SK-N-SH (cell line): ENCODE measurements at regions not wholly inside any gene's neighbourhood (a gene's known extent, or its start where the extent isn't known, plus 50 kb on each side); places are given as distances from the start of the nearest gene placed in this dataset.

Experiments
- CTCF ChIA-PET: fragments of 300-600, 350-600 bp; formaldehyde crosslinking; extraction: SDS; loops from one replicate; lab custom pipeline; 2021; lab: Yijun Ruan, JAX
- POLR2A ChIA-PET: fragments of 350-600 bp; sonication (Branson Sonifier 250); formaldehyde crosslinking; extraction: SDS; loops from one replicate; lab custom pipeline; 2020; ENCODE audit warnings: antibody characterized with exemption, inconsistent platforms; lab: Yijun Ruan, JAX
- DNase-seq: peaks from one replicate; pipeline ENCODE4 v3.0.0; 2012
- H2AFZ ChIP-seq: fragments of 200-600 bp; sonication (generic); 2 replicates; pipeline ENCODE4 v1.8.1; 2016; ENCODE audit warnings: antibody characterized with exemption, mild to moderate bottlenecking, low read depth
- H3F3A ChIP-seq: fragments of 200-600 bp; sonication (generic); replicated peaks from 2 replicates; pipeline ENCODE3; 2016; ENCODE audit warnings: antibody characterized with exemption, mild to moderate bottlenecking; ENCODE audit not compliant: insufficient read depth
- H3K27ac ChIP-seq, 2 experiments: fragments of 200-500 bp in 1 of 2; fragments of 200-600 bp in 1 of 2; sonication (Bioruptor generic) in 1 of 2; sonication (generic), shearing (Covaris generic) in 1 of 2; 2 replicates each; pipeline versions ENCODE4 v1.5.1 to v1.6.1; 2014 to 2016; ENCODE audit warnings: low read depth in 2 of 2, inconsistent platforms in 1 of 2, low read length in 1 of 2, mild to moderate bottlenecking in 1 of 2, mixed read lengths in 1 of 2
- H3K27me3 ChIP-seq: fragments of 200-600 bp; sonication (generic), shearing (Covaris generic); 2 replicates; pipeline ENCODE4 v1.6.1; 2016; ENCODE audit warnings: mixed run types; ENCODE audit not compliant: insufficient read depth
- H3K36me3 ChIP-seq, 2 experiments: fragments of 200-500 bp in 1 of 2; fragments of 200-600 bp in 1 of 2; sonication (Bioruptor generic) in 1 of 2; sonication (generic) in 1 of 2; replicated peaks in 1 of 2; 2 replicates each; pipeline versions ENCODE3 to v1.5.1; 2014 to 2016; ENCODE audit warnings: low read length in 1 of 2, mild to moderate bottlenecking in 1 of 2; ENCODE audit not compliant: insufficient read depth in 2 of 2, control insufficient read depth in 1 of 2
- H3K4me1 ChIP-seq, 2 experiments: fragments of 200-500 bp in 1 of 2; fragments of 200-600 bp in 1 of 2; sonication (Bioruptor generic) in 1 of 2; sonication (generic), shearing (Covaris generic) in 1 of 2; 2 replicates each; pipeline versions ENCODE4 v1.5.1 to v1.6.1; 2014 to 2016; ENCODE audit warnings: low read depth in 1 of 2, low read length in 1 of 2, mixed run types in 1 of 2; ENCODE audit not compliant: insufficient read depth in 2 of 2, control insufficient read depth in 1 of 2
- H3K4me2 ChIP-seq: fragments of 200-600 bp; sonication (generic), shearing (Covaris generic); 2 replicates; pipeline ENCODE4 v1.6.1; 2017; ENCODE audit warnings: mixed run types
- H3K4me3 ChIP-seq, 2 experiments: fragments of 200-500 bp in 1 of 2; fragments of 200-600 bp in 1 of 2; sonication (Bioruptor generic) in 1 of 2; sonication (generic), shearing (Covaris generic) in 1 of 2; 2 replicates each; pipeline versions ENCODE4 v1.5.1 to v1.8.1; 2014 to 2016; ENCODE audit warnings: low read depth in 2 of 2, inconsistent platforms in 1 of 2, low read length in 1 of 2, mild to moderate bottlenecking in 1 of 2, mixed read lengths in 1 of 2, moderate library complexity in 1 of 2
- H3K79me2 ChIP-seq: fragments of 200-600 bp; sonication (generic); 2 replicates; pipeline ENCODE4 v1.8.1; 2017; ENCODE audit warnings: mild to moderate bottlenecking; ENCODE audit not compliant: insufficient read depth
- H3K9ac ChIP-seq: fragments of 200-600 bp; sonication (generic); 2 replicates; pipeline ENCODE4 v1.6.1; 2017; ENCODE audit warnings: mixed run types
- H3K9me2 ChIP-seq: fragments of 200-600 bp; sonication (generic); 2 replicates; pipeline ENCODE4 v1.6.1; 2017; ENCODE audit warnings: mixed run types
- H3K9me3 ChIP-seq: fragments of 200-600 bp; sonication (generic); 2 replicates; pipeline ENCODE4 v1.6.1; 2017; ENCODE audit warnings: mixed run types, mild to moderate bottlenecking, moderate library complexity
- H4K20me1 ChIP-seq: fragments of 200-600 bp; sonication (generic); 2 replicates; pipeline ENCODE4 v1.6.1; 2017; ENCODE audit warnings: mild to moderate bottlenecking, mixed run types; ENCODE audit not compliant: insufficient read depth
- EP300 ChIP-seq, 2 experiments: IDR thresholded peaks; 2 replicates each; pipeline versions ENCODE4 v1.4.0 to v1.6.1; 2012; ENCODE audit warnings: borderline replicate concordance in 1 of 2, low read depth in 1 of 2, low read length in 1 of 2
- EZH2phosphoT487 ChIP-seq: fragments of 200-600 bp; sonication (generic); IDR thresholded peaks from 2 replicates; pipeline ENCODE4 v1.6.1; 2017; ENCODE audit warnings: low read depth, mixed run types, mild to moderate bottlenecking, antibody characterized with exemption, moderate library complexity, borderline replicate concordance
- FOXM1 ChIP-seq: IDR thresholded peaks from 2 replicates; pipeline ENCODE4 v1.4.0; 2012; ENCODE audit warnings: low read depth, mild to moderate bottlenecking
- IRF3 ChIP-seq: fragments of 150-350 bp; IDR thresholded peaks from 2 replicates; pipeline ENCODE4 v1.6.1; 2016; ENCODE audit warnings: mild to moderate bottlenecking, low read depth, low read length
- MEF2A ChIP-seq: IDR thresholded peaks from 2 replicates; pipeline ENCODE4 v1.4.0; 2012; ENCODE audit warnings: low read depth, borderline replicate concordance
- MXI1 ChIP-seq: IDR thresholded peaks from 2 replicates; pipeline ENCODE4 v1.6.1; 2012; ENCODE audit warnings: mild to moderate bottlenecking, low read depth, low read length, improper control_type of control experiment
- NRF1 ChIP-seq: IDR thresholded peaks from 2 replicates; pipeline ENCODE4 v1.6.1; 2012; ENCODE audit warnings: low read depth, mild to moderate bottlenecking, low read length
- RAD21 ChIP-seq: IDR thresholded peaks from 2 replicates; pipeline ENCODE4 v1.6.1; 2012; ENCODE audit warnings: mild to moderate bottlenecking, low read length
- REST ChIP-seq: IDR thresholded peaks from 2 replicates; pipeline ENCODE4 v1.6.1; 2012; ENCODE audit warnings: mild to moderate bottlenecking, low read depth, low read length, moderate library complexity
- RFX5 ChIP-seq: IDR thresholded peaks from 2 replicates; pipeline ENCODE4 v1.6.1; 2012; ENCODE audit warnings: mild to moderate bottlenecking, improper control_type of control experiment, low read length
- SMC3 ChIP-seq: IDR thresholded peaks from 2 replicates; pipeline ENCODE4 v1.6.1; 2012; ENCODE audit warnings: low read depth, low read length, improper control_type of control experiment
- TAF1 ChIP-seq: IDR thresholded peaks from 2 replicates; pipeline ENCODE4 v1.6.1; 2012; ENCODE audit warnings: low read depth, mild to moderate bottlenecking, low read length, moderate library complexity, borderline replicate concordance
- USF1 ChIP-seq: IDR thresholded peaks from 2 replicates; pipeline ENCODE4 v1.4.0; 2012; ENCODE audit warnings: low read depth, borderline replicate concordance
- YY1 ChIP-seq: IDR thresholded peaks from 2 replicates; pipeline ENCODE4 v1.4.0; 2012; ENCODE audit warnings: low read depth, mild to moderate bottlenecking
- WGBS: methylation state at CpG from one replicate; pipeline ENCODE4 v1.1.6; 2017; ENCODE audit warnings: low lambda C conversion rate; 5-methylcytosine and 5-hydroxymethylcytosine counted together
- TF ChIP-seq, protein P1 (sequence below): IDR thresholded peaks from 2 replicates; pipeline ENCODE4 v1.4.0; 2012; ENCODE audit warnings: low read depth
- TF ChIP-seq, protein P2 (sequence below): fragments of 200-600 bp; sonication (generic); IDR thresholded peaks from 2 replicates; pipeline ENCODE4 v1.6.1; 2017; ENCODE audit warnings: antibody characterized with exemption, mild to moderate bottlenecking, moderate library complexity
- TF ChIP-seq, protein P3 (sequence below): fragments of 150-350 bp; IDR thresholded peaks from 2 replicates; pipeline ENCODE4 v1.6.1; 2017; ENCODE audit warnings: antibody characterized with exemption, low read length, low read depth, borderline replicate concordance

- H4K20me1 ChIP-seq: no peaks in the 10 kb centered on the region
- no peaks in the 10 kb centered on the region for H3K36me3 ChIP-seq
- H3K9me3 ChIP-seq: no peaks in the 10 kb centered on the region
- TF ChIP-seq RFX5 (no peak), NRF1 (no peak), MEF2A (no peak), FOXM1 (no peak), EZH2phosphoT487 (no peak), EP300 (IDR thresholded peaks at IDR 0.05; ENCODE audit: borderline replicate concordance in 1 of 2, low read depth in 1 of 2, low read length in 1 of 2) (no peak), RAD21 (no peak), IRF3 (no peak), MXI1 (no peak), REST (no peak), SMC3 (no peak), TAF1 (no peak), YY1 (no peak), USF1 (no peak)
- TF ChIP-seq, protein P1, sequence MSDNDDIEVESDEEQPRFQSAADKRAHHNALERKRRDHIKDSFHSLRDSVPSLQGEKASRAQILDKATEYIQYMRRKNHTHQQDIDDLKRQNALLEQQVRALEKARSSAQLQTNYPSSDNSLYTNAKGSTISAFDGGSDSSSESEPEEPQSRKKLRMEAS: no peak
- TF ChIP-seq, protein P2, sequence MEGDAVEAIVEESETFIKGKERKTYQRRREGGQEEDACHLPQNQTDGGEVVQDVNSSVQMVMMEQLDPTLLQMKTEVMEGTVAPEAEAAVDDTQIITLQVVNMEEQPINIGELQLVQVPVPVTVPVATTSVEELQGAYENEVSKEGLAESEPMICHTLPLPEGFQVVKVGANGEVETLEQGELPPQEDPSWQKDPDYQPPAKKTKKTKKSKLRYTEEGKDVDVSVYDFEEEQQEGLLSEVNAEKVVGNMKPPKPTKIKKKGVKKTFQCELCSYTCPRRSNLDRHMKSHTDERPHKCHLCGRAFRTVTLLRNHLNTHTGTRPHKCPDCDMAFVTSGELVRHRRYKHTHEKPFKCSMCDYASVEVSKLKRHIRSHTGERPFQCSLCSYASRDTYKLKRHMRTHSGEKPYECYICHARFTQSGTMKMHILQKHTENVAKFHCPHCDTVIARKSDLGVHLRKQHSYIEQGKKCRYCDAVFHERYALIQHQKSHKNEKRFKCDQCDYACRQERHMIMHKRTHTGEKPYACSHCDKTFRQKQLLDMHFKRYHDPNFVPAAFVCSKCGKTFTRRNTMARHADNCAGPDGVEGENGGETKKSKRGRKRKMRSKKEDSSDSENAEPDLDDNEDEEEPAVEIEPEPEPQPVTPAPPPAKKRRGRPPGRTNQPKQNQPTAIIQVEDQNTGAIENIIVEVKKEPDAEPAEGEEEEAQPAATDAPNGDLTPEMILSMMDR: no peak
- TF ChIP-seq, protein P3, sequence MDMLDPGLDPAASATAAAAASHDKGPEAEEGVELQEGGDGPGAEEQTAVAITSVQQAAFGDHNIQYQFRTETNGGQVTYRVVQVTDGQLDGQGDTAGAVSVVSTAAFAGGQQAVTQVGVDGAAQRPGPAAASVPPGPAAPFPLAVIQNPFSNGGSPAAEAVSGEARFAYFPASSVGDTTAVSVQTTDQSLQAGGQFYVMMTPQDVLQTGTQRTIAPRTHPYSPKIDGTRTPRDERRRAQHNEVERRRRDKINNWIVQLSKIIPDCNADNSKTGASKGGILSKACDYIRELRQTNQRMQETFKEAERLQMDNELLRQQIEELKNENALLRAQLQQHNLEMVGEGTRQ: no peak
- H3K9ac ChIP-seq: no peak overlapping the region
- H3K27me3 ChIP-seq: no peaks in the 10 kb centered on the region
- peaks cover 22 to 48% of the 10 kb centered on the region in 2 experiments for H3K4me1 ChIP-seq
- no peaks in the 10 kb centered on the region for H3K9me2 ChIP-seq
- H3K4me2 ChIP-seq: no peak overlapping the region
- H3K27ac ChIP-seq: peak overlapping the region in 1 of 2 experiments; percentile 98; a peak in 2 of 4 replicates
- CTCF ChIA-PET: interaction anchor here (1.4 to 2.4 kb wide), 2 partner anchors 10 to 128 kb away, joined by 4 to 12 read pairs; no protein-coding TSS in a partner anchor
- WGBS: 96% methylated on average over 4 of the region's 8 CpGs
- no peak overlapping the region for H2AFZ ChIP-seq
- DNase-seq: no peak
- no peaks in the 10 kb centered on the region for H3K79me2 ChIP-seq
- H3K4me3 ChIP-seq: no peak overlapping the region
- peaks cover 36% of the 10 kb centered on the region for H3F3A ChIP-seq
- POLR2A ChIA-PET: no interaction called here
Measured at GRCh38 chr15:101122806-101123205, 129.0 kb downstream of the CHSY1 start.
